ENCODE measurements at regions not wholly inside any gene's neighbourhood (a gene's known extent, or its start where the extent isn't known, plus 50 kb on each side); places are given as distances from the start of the nearest gene placed in this dataset.

DNA sequence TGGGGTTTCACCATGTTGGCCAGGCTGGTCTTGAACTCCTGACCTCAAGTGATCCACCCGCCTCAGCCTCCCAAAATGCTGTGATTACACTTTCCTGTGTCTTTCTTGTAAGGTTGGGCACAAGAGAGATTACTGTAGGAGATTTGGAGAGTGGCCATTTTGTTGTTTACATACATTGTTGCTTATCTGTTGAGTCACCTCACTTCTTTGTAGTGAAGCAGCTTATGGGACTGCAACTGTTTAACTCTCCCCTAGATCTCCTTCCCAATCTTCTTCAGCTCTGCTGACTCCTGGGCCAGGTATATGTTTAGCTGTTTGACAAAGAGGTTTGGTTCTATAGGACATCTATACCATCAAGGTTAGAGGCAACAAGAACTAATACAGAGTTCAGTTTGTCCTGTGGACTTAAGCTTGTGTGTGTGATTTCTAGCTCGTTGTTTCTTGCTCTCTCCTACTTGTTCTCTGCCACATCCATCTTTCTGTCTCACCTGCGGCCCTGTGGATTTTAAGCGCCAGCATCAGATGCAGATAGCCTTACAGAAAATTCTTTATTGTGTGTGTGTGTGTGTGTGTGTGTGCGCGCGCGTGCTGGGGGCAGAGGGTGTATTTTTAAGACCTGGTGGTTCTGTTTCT is 95.4 kb downstream of the HAUS1 start (continued):
- TF ChIP-seq, protein P1, sequence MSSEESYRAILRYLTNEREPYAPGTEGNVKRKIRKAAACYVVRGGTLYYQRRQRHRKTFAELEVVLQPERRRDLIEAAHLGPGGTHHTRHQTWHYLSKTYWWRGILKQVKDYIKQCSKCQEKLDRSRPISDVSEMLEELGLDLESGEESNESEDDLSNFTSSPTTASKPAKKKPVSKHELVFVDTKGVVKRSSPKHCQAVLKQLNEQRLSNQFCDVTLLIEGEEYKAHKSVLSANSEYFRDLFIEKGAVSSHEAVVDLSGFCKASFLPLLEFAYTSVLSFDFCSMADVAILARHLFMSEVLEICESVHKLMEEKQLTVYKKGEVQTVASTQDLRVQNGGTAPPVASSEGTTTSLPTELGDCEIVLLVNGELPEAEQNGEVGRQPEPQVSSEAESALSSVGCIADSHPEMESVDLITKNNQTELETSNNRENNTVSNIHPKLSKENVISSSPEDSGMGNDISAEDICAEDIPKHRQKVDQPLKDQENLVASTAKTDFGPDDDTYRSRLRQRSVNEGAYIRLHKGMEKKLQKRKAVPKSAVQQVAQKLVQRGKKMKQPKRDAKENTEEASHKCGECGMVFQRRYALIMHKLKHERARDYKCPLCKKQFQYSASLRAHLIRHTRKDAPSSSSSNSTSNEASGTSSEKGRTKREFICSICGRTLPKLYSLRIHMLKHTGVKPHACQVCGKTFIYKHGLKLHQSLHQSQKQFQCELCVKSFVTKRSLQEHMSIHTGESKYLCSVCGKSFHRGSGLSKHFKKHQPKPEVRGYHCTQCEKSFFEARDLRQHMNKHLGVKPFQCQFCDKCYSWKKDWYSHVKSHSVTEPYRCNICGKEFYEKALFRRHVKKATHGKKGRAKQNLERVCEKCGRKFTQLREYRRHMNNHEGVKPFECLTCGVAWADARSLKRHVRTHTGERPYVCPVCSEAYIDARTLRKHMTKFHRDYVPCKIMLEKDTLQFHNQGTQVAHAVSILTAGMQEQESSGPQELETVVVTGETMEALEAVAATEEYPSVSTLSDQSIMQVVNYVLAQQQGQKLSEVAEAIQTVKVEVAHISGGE (CRISPR knock-in tag; IDR thresholded peaks at IDR 0.05) = no peak
- TF ChIP-seq NFIC (IDR thresholded peaks at IDR 0.05) (no peak), DLX4 (CRISPR knock-in tag; IDR thresholded peaks at IDR 0.05) (no peak), CEBPG (CRISPR knock-in tag; IDR thresholded peaks at IDR 0.05) (no peak; the same call in 1 of the 2 replicates), CEBPG (tag; conservative IDR thresholded peaks at IDR 0.05 in 1 of 2, IDR thresholded peaks at IDR 0.05 in 1 of 2) (peak in 1 of 2 experiments; percentile 40; a peak in 2 of 4 replicates), ZNF316 (IDR thresholded peaks at IDR 0.05) (peak; percentile 29; the same call in 1 of the 2 replicates), SFPQ (IDR thresholded peaks at IDR 0.05; ENCODE audit: low read depth, low read length) (no peak), EP300 (IDR thresholded peaks at IDR 0.05; ENCODE audit: low read length) (peak; percentile 47; the same call in 1 of the 2 replicates), ETV6 (IDR thresholded peaks at IDR 0.05; ENCODE audit: borderline replicate concordance in 1 of 2, low read depth in 2 of 2, low read length in 1 of 2) (no peak), ETV6 (CRISPR knock-in tag; IDR thresholded peaks at IDR 0.05; ENCODE audit: borderline replicate concordance) (no peak), RBM39 (optimal IDR thresholded peaks at IDR 0.05; ENCODE audit: low read depth, low read length) (no peak), CSDE1 (IDR thresholded peaks at IDR 0.05) (no peak), ZC3H4 (CRISPR knock-in tag; IDR thresholded peaks at IDR 0.05; ENCODE audit: borderline replicate concordance) (no peak), MAFG (tag; conservative IDR thresholded peaks at IDR 0.05) (peak; percentile 46)
- TF ChIP-seq, protein P2, sequence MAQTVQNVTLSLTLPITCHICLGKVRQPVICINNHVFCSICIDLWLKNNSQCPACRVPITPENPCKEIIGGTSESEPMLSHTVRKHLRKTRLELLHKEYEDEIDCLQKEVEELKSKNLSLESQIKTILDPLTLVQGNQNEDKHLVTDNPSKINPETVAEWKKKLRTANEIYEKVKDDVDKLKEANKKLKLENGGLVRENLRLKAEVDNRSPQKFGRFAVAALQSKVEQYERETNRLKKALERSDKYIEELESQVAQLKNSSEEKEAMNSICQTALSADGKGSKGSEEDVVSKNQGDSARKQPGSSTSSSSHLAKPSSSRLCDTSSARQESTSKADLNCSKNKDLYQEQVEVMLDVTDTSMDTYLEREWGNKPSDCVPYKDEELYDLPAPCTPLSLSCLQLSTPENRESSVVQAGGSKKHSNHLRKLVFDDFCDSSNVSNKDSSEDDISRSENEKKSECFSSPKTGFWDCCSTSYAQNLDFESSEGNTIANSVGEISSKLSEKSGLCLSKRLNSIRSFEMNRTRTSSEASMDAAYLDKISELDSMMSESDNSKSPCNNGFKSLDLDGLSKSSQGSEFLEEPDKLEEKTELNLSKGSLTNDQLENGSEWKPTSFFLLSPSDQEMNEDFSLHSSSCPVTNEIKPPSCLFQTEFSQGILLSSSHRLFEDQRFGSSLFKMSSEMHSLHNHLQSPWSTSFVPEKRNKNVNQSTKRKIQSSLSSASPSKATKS (CRISPR knock-in tag; IDR thresholded peaks at IDR 0.05) = no peak
